Dedifferentiated amniotic fluid mesenchymal stem cell (primary cell): ENCODE measurements at regions not wholly inside any gene's neighbourhood (a gene's known extent, or its start where the extent isn't known, plus 50 kb on each side); places are given as distances from the start of the nearest gene placed in this dataset.

Experiments used
- DNase-seq: peaks from one replicate; pipeline ENCODE4 v3.0.0-alpha.2; 2016; ENCODE audit errors: extremely low spot score

GRCh38 chr3:124599779-124600693 lies 130.2 kb upstream of the UMPS start:
- DNase-seq: no peak

GRCh38 chr3:124600765-124601164 lies 129.5 kb upstream of the UMPS start:
- no peak for DNase-seq

- no peak for DNase-seq
Observed at GRCh38 chr3:124601190-124601589, 129.1 kb upstream of the UMPS start.

GRCh38 chr3:124602980-124603627 lies 127.1 kb upstream of the UMPS start:
- no peak for DNase-seq

GRCh38 chr3:124605781-124606579 lies 124.3 kb upstream of the UMPS start:
- peak; percentile 19 for DNase-seq

GRCh38 chr3:124607163-124607562 lies 123.1 kb upstream of the UMPS start:
- DNase-seq: peak; percentile 39

- DNase-seq: no peak
Observed at GRCh38 chr3:124609402-124609801, 120.8 kb upstream of the UMPS start.

GRCh38 chr3:124610130-124610529 lies 120.1 kb upstream of the UMPS start:
- DNase-seq: no peak

- no peak for DNase-seq
Observed at GRCh38 chr3:124611520-124611919, 118.7 kb upstream of the UMPS start.

GRCh38 chr3:124615896-124616543 lies 114.2 kb upstream of the UMPS start:
- DNase-seq: no peak

- DNase-seq: no peak
Observed at GRCh38 chr3:124617177-124617576, 113.1 kb upstream of the UMPS start.

GRCh38 chr3:124619887-124620599 lies 110.2 kb upstream of the UMPS start:
- no peak for DNase-seq

GRCh38 chr3:124620600-124621063 lies 109.6 kb upstream of the UMPS start:
- no peak for DNase-seq

- no peak for DNase-seq
Observed at GRCh38 chr3:124621498-124621897, 108.8 kb upstream of the UMPS start.

- DNase-seq: no peak
Observed at GRCh38 chr3:124625074-124625473, 105.2 kb upstream of the UMPS start.

GRCh38 chr3:124627501-124627908 lies 102.7 kb upstream of the UMPS start:
- peak; percentile 36 for DNase-seq

GRCh38 chr3:124628863-124629262 lies 101.4 kb upstream of the UMPS start:
- no peak for DNase-seq

- no peak for DNase-seq
Observed at GRCh38 chr3:124629497-124629896, 100.8 kb upstream of the UMPS start.

GRCh38 chr3:124630960-124631359 lies 99.3 kb upstream of the UMPS start:
- DNase-seq: no peak

- DNase-seq: no peak
Observed at GRCh38 chr3:124631727-124632126, 98.5 kb upstream of the UMPS start.

GRCh38 chr3:124632566-124633140 lies 97.6 kb upstream of the UMPS start:
- DNase-seq: no peak
